ENCODE measurements at regions not wholly inside any gene's neighbourhood (a gene's known extent, or its start where the extent isn't known, plus 50 kb on each side); places are given as distances from the start of the nearest gene placed in this dataset.

GRCh38 chr9:16179566-16179965, 626.7 kb downstream of the CCDC171 start:
- Histone ChIP-seq H3K9me3 (ENCODE audit: control insufficient read depth, insufficient read depth, low read length) (no peaks in the 10 kb centered on the region), H3K4me1 (ENCODE audit: control insufficient read depth, low read length) (no peaks in the 10 kb centered on the region)
- no peak for TF ChIP-seq CTCF (IDR thresholded peaks at IDR 0.05; ENCODE audit: low read depth, low read length, poor library complexity, severe bottlenecking)
- TF ChIP-seq EZH2phosphoT487 (IDR thresholded peaks at IDR 0.05; ENCODE audit: borderline replicate concordance, low read length): no peak

GRCh38 chr9:16180091-16180490, 627.2 kb downstream of the CCDC171 start:
- Histone ChIP-seq H3K4me3 (ENCODE audit: low read length) (no peak overlapping the region), H3K27me3 (ENCODE audit: control insufficient read depth, low read length) (no peaks in the 10 kb centered on the region), H3K79me2 (ENCODE audit: control insufficient read depth, low read length) (no peaks in the 10 kb centered on the region), H3K9me2 (replicated peaks; ENCODE audit: control insufficient read depth, low read length) (no peaks in the 10 kb centered on the region), H3K4me2 (ENCODE audit: low read length) (no peak overlapping the region), H3K4me1 (ENCODE audit: control insufficient read depth, low read length) (no peaks in the 10 kb centered on the region), H3K9me3 (ENCODE audit: control insufficient read depth, insufficient read depth, low read length) (no peaks in the 10 kb centered on the region), H3F3A (ENCODE audit: control insufficient read depth, insufficient read depth) (no peaks in the 10 kb centered on the region), H4K20me1 (ENCODE audit: control insufficient read depth, insufficient read depth, low read depth, low read length) (no peaks in the 10 kb centered on the region), H3K36me3 (ENCODE audit: control insufficient read depth, low read length) (no peaks in the 10 kb centered on the region), H3K27ac (ENCODE audit: low read depth, low read length) (no peak overlapping the region)
- TF ChIP-seq EZH2phosphoT487 (IDR thresholded peaks at IDR 0.05; ENCODE audit: borderline replicate concordance, low read length) (no peak), CTCF (IDR thresholded peaks at IDR 0.05; ENCODE audit: low read depth, low read length, poor library complexity, severe bottlenecking) (no peak)

More at GRCh38 chr9:16179566-16179965, 626.7 kb downstream of the CCDC171 start:
- Histone ChIP-seq H3K4me2 (ENCODE audit: low read length) (no peak overlapping the region), H3K27me3 (ENCODE audit: control insufficient read depth, low read length) (no peaks in the 10 kb centered on the region), H3K9me2 (replicated peaks; ENCODE audit: control insufficient read depth, low read length) (no peaks in the 10 kb centered on the region), H3K36me3 (ENCODE audit: control insufficient read depth, low read length) (no peaks in the 10 kb centered on the region), H3F3A (ENCODE audit: control insufficient read depth, insufficient read depth) (no peaks in the 10 kb centered on the region), H3K4me3 (ENCODE audit: low read length) (no peak overlapping the region), H3K79me2 (ENCODE audit: control insufficient read depth, low read length) (no peaks in the 10 kb centered on the region), H3K27ac (ENCODE audit: low read depth, low read length) (no peak overlapping the region), H4K20me1 (ENCODE audit: control insufficient read depth, insufficient read depth, low read depth, low read length) (no peaks in the 10 kb centered on the region)

GRCh38 chr9:16180546-16180945, 627.7 kb downstream of the CCDC171 start:
- Histone ChIP-seq H3K4me2 (ENCODE audit: low read length) (no peak overlapping the region), H4K20me1 (ENCODE audit: control insufficient read depth, insufficient read depth, low read depth, low read length) (no peaks in the 10 kb centered on the region), H3K9me3 (ENCODE audit: control insufficient read depth, insufficient read depth, low read length) (no peaks in the 10 kb centered on the region), H3F3A (ENCODE audit: control insufficient read depth, insufficient read depth) (no peaks in the 10 kb centered on the region), H3K79me2 (ENCODE audit: control insufficient read depth, low read length) (no peaks in the 10 kb centered on the region), H3K27ac (ENCODE audit: low read depth, low read length) (no peak overlapping the region), H3K36me3 (ENCODE audit: control insufficient read depth, low read length) (no peaks in the 10 kb centered on the region), H3K9me2 (replicated peaks; ENCODE audit: control insufficient read depth, low read length) (no peaks in the 10 kb centered on the region), H3K4me3 (ENCODE audit: low read length) (no peak overlapping the region), H3K27me3 (ENCODE audit: control insufficient read depth, low read length) (no peaks in the 10 kb centered on the region), H3K4me1 (ENCODE audit: control insufficient read depth, low read length) (no peaks in the 10 kb centered on the region)
- TF ChIP-seq CTCF (IDR thresholded peaks at IDR 0.05; ENCODE audit: low read depth, low read length, poor library complexity, severe bottlenecking) (no peak), EZH2phosphoT487 (IDR thresholded peaks at IDR 0.05; ENCODE audit: borderline replicate concordance, low read length) (no peak)

- no peaks in the 10 kb centered on the region for H3K36me3 ChIP-seq (ENCODE audit: control insufficient read depth, low read length)
- H3K4me3 ChIP-seq (ENCODE audit: low read length): no peak overlapping the region
- no peaks in the 10 kb centered on the region for H3K9me3 ChIP-seq (ENCODE audit: control insufficient read depth, insufficient read depth, low read length)
- H3F3A ChIP-seq (ENCODE audit: control insufficient read depth, insufficient read depth): no peaks in the 10 kb centered on the region
- no peaks in the 10 kb centered on the region for H4K20me1 ChIP-seq (ENCODE audit: control insufficient read depth, insufficient read depth, low read depth, low read length)
- H3K4me1 ChIP-seq (ENCODE audit: control insufficient read depth, low read length): no peaks in the 10 kb centered on the region
- H3K27ac ChIP-seq (ENCODE audit: low read depth, low read length): no peak overlapping the region
- TF ChIP-seq CTCF (IDR thresholded peaks at IDR 0.05; ENCODE audit: low read depth, low read length, poor library complexity, severe bottlenecking) (no peak), EZH2phosphoT487 (IDR thresholded peaks at IDR 0.05; ENCODE audit: borderline replicate concordance, low read length) (no peak)
- H3K9me2 ChIP-seq (replicated peaks; ENCODE audit: control insufficient read depth, low read length): no peaks in the 10 kb centered on the region
- H3K79me2 ChIP-seq (ENCODE audit: control insufficient read depth, low read length): no peaks in the 10 kb centered on the region
- H3K27me3 ChIP-seq (ENCODE audit: control insufficient read depth, low read length): no peaks in the 10 kb centered on the region
- no peak overlapping the region for H3K4me2 ChIP-seq (ENCODE audit: low read length)
These were observed 628.7 kb downstream of the CCDC171 start for GRCh38 chr9:16181539-16181938.
